ENCODE measurements at regions not wholly inside any gene's neighbourhood (a gene's known extent, or its start where the extent isn't known, plus 50 kb on each side); places are given as distances from the start of the nearest gene placed in this dataset.
"Not testable (repeated sequence)": the region's sequence is repeated elsewhere in the genome, so short reads cannot be mapped to it uniquely, and the experiment has no call there.

- no peak for DNase-seq (ENCODE audit: low spot score)
- no peak for TF ChIP-seq CTCF (IDR thresholded peaks at IDR 0.05; ENCODE audit: extremely low read depth, missing control alignments)
Measured at GRCh38 chr2:136715146-136715545, 50.2 kb upstream of the THSD7B start.

- no peak for DNase-seq (ENCODE audit: low spot score)
- TF ChIP-seq CTCF (IDR thresholded peaks at IDR 0.05; ENCODE audit: extremely low read depth, missing control alignments) = no peak
Measured at GRCh38 chr2:136714452-136714951, 50.8 kb upstream of the THSD7B start.

GRCh38 chr2:136713739-136714138 lies 51.6 kb upstream of the THSD7B start:
- TF ChIP-seq CTCF (IDR thresholded peaks at IDR 0.05; ENCODE audit: extremely low read depth, missing control alignments) = no peak
- no peak for DNase-seq (ENCODE audit: low spot score)

GRCh38 chr2:136705336-136705735 lies 60.0 kb upstream of the THSD7B start:
- no peak for TF ChIP-seq CTCF (IDR thresholded peaks at IDR 0.05; ENCODE audit: extremely low read depth, missing control alignments)

GRCh38 chr2:136703214-136703613 lies 62.1 kb upstream of the THSD7B start:
- no peak for DNase-seq (ENCODE audit: low spot score)
- no peak for TF ChIP-seq CTCF (IDR thresholded peaks at IDR 0.05; ENCODE audit: extremely low read depth, missing control alignments)

More at GRCh38 chr2:136705336-136705735, 60.0 kb upstream of the THSD7B start:
- DNase-seq (ENCODE audit: low spot score) = no peak

- no peak for DNase-seq (ENCODE audit: low spot score)
- TF ChIP-seq CTCF (IDR thresholded peaks at IDR 0.05; ENCODE audit: extremely low read depth, missing control alignments) = no peak
Measured at GRCh38 chr2:136696438-136696837, 68.9 kb upstream of the THSD7B start.

- no peak for TF ChIP-seq CTCF (IDR thresholded peaks at IDR 0.05; ENCODE audit: extremely low read depth, missing control alignments)
- no peak for DNase-seq (ENCODE audit: low spot score)
Measured at GRCh38 chr2:136693966-136694365, 71.4 kb upstream of the THSD7B start.

GRCh38 chr2:136680079-136680478 lies 85.3 kb upstream of the THSD7B start:
- not testable (repeated sequence) for DNase-seq (ENCODE audit: low spot score)

Measured in GM20000 (cell line).